Esophagus squamous epithelium (tissue), 4 donors: ENCODE measurements at regions not wholly inside any gene's neighbourhood (a gene's known extent, or its start where the extent isn't known, plus 50 kb on each side); places are given as distances from the start of the nearest gene placed in this dataset.

ENCODE experiments used
- POLR2A ChIP-seq, 4 donors: fragments of 450-650 bp; IDR thresholded peaks; one replicate each; pipeline ENCODE4 v1.6.1; 2017; ENCODE audit warnings: antibody characterized with exemption in 4 of 4, mild to moderate bottlenecking in 4 of 4, moderate library complexity in 3 of 4
- TF ChIP-seq, protein P1 (sequence below), 6 experiments: fragments of 450-650 bp in 4 of 6; fragments of 200-600 bp in 2 of 6; sonication (generic) in 2 of 6; IDR thresholded peaks; one replicate each; pipeline ENCODE4 v1.5.1; 2016 to 2019; ENCODE audit warnings: antibody characterized with exemption in 6 of 6, mild to moderate bottlenecking in 4 of 6, moderate library complexity in 4 of 6

- TF ChIP-seq, protein P1, sequence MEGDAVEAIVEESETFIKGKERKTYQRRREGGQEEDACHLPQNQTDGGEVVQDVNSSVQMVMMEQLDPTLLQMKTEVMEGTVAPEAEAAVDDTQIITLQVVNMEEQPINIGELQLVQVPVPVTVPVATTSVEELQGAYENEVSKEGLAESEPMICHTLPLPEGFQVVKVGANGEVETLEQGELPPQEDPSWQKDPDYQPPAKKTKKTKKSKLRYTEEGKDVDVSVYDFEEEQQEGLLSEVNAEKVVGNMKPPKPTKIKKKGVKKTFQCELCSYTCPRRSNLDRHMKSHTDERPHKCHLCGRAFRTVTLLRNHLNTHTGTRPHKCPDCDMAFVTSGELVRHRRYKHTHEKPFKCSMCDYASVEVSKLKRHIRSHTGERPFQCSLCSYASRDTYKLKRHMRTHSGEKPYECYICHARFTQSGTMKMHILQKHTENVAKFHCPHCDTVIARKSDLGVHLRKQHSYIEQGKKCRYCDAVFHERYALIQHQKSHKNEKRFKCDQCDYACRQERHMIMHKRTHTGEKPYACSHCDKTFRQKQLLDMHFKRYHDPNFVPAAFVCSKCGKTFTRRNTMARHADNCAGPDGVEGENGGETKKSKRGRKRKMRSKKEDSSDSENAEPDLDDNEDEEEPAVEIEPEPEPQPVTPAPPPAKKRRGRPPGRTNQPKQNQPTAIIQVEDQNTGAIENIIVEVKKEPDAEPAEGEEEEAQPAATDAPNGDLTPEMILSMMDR (IDR thresholded peaks at IDR 0.05) = no peak
- no peak for TF ChIP-seq POLR2A (IDR thresholded peaks at IDR 0.05)
Observed at GRCh38 chr15:31164573-31164912, 63.0 kb upstream of the TRPM1 start.
